Fibroblast of the aortic adventitia (primary cell): ENCODE measurements at regions not wholly inside any gene's neighbourhood (a gene's known extent, or its start where the extent isn't known, plus 50 kb on each side); places are given as distances from the start of the nearest gene placed in this dataset. TPM values are rescaled to one million over a fixed set of nuclear protein-coding genes. Genes with fewer than 3 reads are reported as not detected.

ENCODE experiments used
- DNase-seq: peaks from one replicate; pipeline ENCODE4 v3.0.0-alpha.2; 2010; ENCODE audit warnings: low read depth
- H3K4me3 ChIP-seq: 2 replicates; pipeline ENCODE4 v1.5.1; 2011; ENCODE audit warnings: low read depth, mild to moderate bottlenecking, control low read depth, low read length, moderate library complexity
- small RNA-seq: library from RNA; depleted of rRNA; stranded (forward); fragments of <200 nt; gene quantifications from one replicate; pipeline ENCODE3, GENCODE V24; 2012
- TF ChIP-seq, protein P1 (sequence below): IDR thresholded peaks from 2 replicates; pipeline ENCODE4 v1.5.1; 2011; ENCODE audit warnings: mild to moderate bottlenecking, low read length, control low read depth, inconsistent platforms; ENCODE audit not compliant: insufficient read depth

DNA sequence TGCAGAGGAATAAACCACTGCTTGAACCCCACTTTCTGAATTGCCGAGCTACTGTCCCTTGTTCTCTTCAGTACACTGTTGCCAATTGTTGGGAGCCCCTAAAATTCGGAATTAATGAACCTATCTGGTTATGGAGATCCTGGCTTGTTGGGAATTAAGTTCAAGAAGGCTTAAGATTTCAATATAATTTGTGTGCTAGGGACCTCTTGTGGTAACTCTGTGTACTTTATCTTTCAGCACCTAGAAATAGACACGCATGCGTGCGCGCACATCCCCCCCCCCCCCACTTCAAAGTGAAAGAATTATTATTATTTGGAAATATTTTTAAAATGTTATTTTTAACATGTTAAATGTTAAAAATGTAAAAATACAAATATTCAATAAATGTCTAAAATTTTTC is 53.3 kb upstream of the FAM169A start:
- DNase-seq = peak; percentile 78
- TF ChIP-seq, protein P1, sequence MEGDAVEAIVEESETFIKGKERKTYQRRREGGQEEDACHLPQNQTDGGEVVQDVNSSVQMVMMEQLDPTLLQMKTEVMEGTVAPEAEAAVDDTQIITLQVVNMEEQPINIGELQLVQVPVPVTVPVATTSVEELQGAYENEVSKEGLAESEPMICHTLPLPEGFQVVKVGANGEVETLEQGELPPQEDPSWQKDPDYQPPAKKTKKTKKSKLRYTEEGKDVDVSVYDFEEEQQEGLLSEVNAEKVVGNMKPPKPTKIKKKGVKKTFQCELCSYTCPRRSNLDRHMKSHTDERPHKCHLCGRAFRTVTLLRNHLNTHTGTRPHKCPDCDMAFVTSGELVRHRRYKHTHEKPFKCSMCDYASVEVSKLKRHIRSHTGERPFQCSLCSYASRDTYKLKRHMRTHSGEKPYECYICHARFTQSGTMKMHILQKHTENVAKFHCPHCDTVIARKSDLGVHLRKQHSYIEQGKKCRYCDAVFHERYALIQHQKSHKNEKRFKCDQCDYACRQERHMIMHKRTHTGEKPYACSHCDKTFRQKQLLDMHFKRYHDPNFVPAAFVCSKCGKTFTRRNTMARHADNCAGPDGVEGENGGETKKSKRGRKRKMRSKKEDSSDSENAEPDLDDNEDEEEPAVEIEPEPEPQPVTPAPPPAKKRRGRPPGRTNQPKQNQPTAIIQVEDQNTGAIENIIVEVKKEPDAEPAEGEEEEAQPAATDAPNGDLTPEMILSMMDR = peak; percentile 53

DNA sequence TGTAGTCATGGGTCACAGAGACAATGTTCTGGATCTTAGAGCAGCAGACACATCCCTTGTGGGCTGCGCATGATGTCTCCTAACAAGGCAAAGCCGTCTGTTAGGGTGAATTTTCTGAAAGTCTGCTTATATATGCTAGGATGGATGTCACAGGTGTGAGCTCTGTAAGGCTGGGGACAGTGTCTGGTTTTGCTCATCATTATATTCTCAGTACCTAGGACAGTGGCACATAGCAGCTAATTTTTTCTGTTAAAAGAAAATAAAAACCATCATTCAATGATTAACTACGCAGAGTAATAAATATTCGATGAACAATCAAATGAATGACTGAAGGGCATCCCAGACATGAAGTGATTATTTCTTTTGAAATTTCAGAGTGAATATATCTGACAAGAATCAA is 52.9 kb upstream of the FAM169A start:
- no peak overlapping the region for H3K4me3 ChIP-seq
- TF ChIP-seq, protein P1 = no peak
- no peak for DNase-seq

More for the DNA sequence above, 53.3 kb upstream of the FAM169A start:
- no peak overlapping the region for H3K4me3 ChIP-seq

DNA sequence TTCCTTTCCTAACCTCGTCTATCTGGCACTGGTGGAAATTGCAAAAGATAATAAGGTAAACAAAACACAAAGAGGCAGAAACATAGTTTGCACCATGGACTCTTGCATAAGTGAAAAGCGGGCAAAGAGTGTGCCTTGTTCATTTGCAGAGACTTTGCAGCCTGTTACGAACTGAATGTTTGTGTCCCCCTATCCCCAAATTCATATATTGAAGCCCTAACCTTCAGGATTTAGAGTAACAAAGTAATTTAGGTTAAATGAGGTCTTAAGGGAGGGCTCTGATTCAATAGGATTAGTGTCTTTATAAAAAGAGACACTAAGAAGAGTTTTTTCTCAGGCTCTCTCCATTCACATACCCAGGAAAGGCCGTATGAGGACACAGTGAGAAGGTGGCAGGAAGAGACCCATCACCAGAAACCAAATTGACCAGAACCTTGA is 52.1 kb upstream of the FAM169A start:
- TF ChIP-seq, protein P1 = no peak
- no peak for DNase-seq
- H3K4me3 ChIP-seq = no peak overlapping the region

DNA sequence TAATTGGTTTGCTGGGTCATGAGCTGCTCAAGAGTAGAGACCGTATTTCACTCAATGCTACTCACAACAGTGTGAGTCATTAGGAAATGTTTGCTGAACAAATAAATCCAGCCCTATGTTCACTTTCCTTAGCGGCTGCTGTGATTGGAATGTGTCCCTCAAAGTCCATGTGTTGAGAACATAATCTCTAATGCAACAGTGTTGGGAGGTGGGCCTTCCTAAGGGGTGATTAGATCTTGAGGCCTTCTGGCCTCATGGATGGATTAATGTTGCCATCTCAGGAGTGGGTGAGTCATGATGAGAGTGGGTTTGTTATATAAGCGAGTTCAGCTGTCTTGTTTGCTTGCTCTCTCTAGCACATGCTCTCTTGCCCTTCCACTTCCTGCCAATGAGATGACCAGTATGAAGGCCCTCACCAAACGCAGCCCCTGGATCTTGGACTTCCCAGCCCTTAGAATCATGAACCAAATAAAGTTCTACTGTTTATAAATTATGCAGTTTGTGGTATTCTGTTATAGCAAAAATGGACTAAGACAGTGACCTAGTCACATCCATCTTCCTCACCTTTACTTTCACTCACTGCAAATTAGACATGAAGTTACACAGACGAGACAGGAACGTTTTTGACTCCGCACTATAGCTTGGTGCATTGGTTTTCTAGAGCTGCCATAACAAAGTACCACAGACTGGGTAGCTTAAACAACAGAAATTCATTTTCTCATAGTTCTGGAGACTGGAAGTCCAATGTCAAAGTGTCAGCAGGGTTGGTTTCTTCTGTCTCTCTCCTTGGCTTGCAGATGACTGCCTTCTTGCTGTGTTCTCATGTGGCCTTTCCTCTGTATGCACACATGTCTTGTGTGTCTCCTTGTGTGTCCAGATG is 50.9 kb upstream of the FAM169A start:
- no peak overlapping the region for H3K4me3 ChIP-seq
- TF ChIP-seq, protein P1 = no peak
- DNase-seq = peak; percentile 6

Small RNAs in the stretch of these regions (small RNA-seq; reads per million reads assigned to genes)
- not detected for gene AC116337.2
